Small intestine (tissue), 7 donors: ENCODE measurements at regions not wholly inside any gene's neighbourhood (a gene's known extent, or its start where the extent isn't known, plus 50 kb on each side); places are given as distances from the start of the nearest gene placed in this dataset.
A peak's percentile ranks its signal among the peaks of the same experiment; 100 is the strongest.

ENCODE experiments used
- DNase-seq, 2 donors: peaks; one replicate each; pipeline versions ENCODE4 v3.0.0 to v3.0.0-alpha.2; 2013
- FAIRE-seq: peaks from 2 replicates; lab custom pipeline; 2012; peaks lifted over from hg19 to GRCh38; lab: Jason Lieb, UNC
- H3K27ac ChIP-seq, 3 donors: one replicate each; pipeline ENCODE4 v1.5.1; 2013; ENCODE audit warnings: low read length in 2 of 3, mild to moderate bottlenecking in 2 of 3, control low read depth in 1 of 3, inconsistent platforms in 1 of 3, low read depth in 1 of 3, moderate library complexity in 1 of 3
- H3K27me3 ChIP-seq, 3 donors: one replicate each; pipeline ENCODE4 v1.6.1; 2013; ENCODE audit warnings: low read length in 3 of 3, inconsistent platforms in 1 of 3; ENCODE audit not compliant: control insufficient read depth in 3 of 3, insufficient read depth in 3 of 3
- H3K36me3 ChIP-seq, 3 donors: one replicate each; pipeline ENCODE4 v1.6.1; 2013; ENCODE audit warnings: low read length in 3 of 3, inconsistent platforms in 1 of 3, low read depth in 1 of 3, mild to moderate bottlenecking in 1 of 3, moderate library complexity in 1 of 3; ENCODE audit not compliant: control insufficient read depth in 3 of 3, insufficient read depth in 2 of 3
- H3K4me1 ChIP-seq, 3 donors: one replicate each; pipeline ENCODE4 v1.6.1; 2013; ENCODE audit warnings: low read length in 2 of 3, inconsistent platforms in 1 of 3, low read depth in 1 of 3, mild to moderate bottlenecking in 1 of 3, moderate library complexity in 1 of 3; ENCODE audit not compliant: control insufficient read depth in 3 of 3, insufficient read depth in 2 of 3
- H3K4me3 ChIP-seq, 3 donors: one replicate each; pipeline ENCODE4 v1.5.1; 2013; ENCODE audit warnings: low read length in 3 of 3, control low read depth in 1 of 3, inconsistent platforms in 1 of 3, low read depth in 1 of 3, mild to moderate bottlenecking in 1 of 3, moderate library complexity in 1 of 3
- H3K9me3 ChIP-seq, 2 donors: one replicate each; pipeline ENCODE4 v1.6.1; 2013; ENCODE audit warnings: low read depth in 1 of 2, low read length in 1 of 2; ENCODE audit not compliant: control insufficient read depth in 2 of 2, insufficient read depth in 1 of 2
- WGBS, 3 donors: extraction: QIAGEN DNeasy Blood & Tissue Kit; methylation state at CpG; one replicate each; pipeline ENCODE4 v1.1.7; 2013; 5-methylcytosine and 5-hydroxymethylcytosine counted together
- donor health status: healthy with polysubstance abuse.
- donor health status: control.
- donor health status: control.
- donor health status: Bipolar disorder and iron deficiency.
- donor health status: healthy.

- Histone ChIP-seq H3K36me3 (no peaks in the 10 kb centered on the region), H3K9me3 (peaks cover 0 to 6% of the 10 kb centered on the region in 2 donors), H3K27me3 (no peaks in the 10 kb centered on the region), H3K27ac (peak overlapping the region in 1 of 3 donors; percentile 81), H3K4me3 (no peak overlapping the region), H3K4me1 (no peaks in the 10 kb centered on the region)
- FAIRE-seq (no peak), DNase-seq (no peak)
- WGBS, 3 donors: 58 to 82% (median 63%) methylated on average over 5 of the region's 5 CpGs
Observed at GRCh38 chr5:56686337-56687195, 128.8 kb upstream of the MAP3K1 start.

DNA sequence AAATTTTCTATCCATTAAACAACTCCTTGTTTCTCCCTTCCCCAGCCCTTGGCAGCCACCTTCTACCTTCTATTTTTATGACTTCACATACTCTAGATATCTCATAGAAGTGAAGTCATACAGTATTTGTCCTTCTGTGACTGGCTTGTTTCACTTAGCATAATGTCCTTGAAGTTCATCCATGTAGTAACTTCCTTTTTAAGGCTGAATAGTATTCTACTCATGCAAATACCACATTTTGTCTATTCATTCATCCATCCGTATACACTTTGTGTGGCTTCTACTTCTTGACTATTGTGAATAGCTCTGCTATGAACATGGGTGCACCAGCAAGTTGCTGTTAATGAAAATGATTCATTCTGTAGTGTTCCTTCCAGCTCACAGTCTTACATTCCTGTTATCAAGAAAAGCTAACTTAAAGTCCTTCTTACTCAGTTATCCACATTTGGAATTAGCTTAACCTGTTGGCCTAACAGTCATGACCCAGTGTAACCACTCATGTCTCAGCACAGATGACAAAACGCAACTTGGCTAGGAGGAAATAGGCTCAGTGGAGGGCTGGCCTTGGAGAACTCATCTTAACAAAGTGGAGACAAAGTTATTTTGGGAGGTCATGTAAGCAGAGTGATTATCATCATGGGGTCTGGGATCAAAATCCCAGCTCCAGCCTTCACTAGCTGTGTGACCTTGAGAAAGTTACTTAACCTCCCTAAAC is 129.7 kb upstream of the MAP3K1 start:
- no peak for DNase-seq
- H3K27me3 ChIP-seq: no peaks in the 10 kb centered on the region
- H3K9me3 ChIP-seq: peaks cover 0 to 6% of the 10 kb centered on the region in 2 donors
- peak overlapping the region in 1 of 3 donors; percentile 72 for H3K27ac ChIP-seq
- WGBS, 3 donors: 46 to 56% (median 52%) methylated on average over 2 of the region's 2 CpGs
- no peak for FAIRE-seq
- H3K4me1 ChIP-seq: no peaks in the 10 kb centered on the region
- no peaks in the 10 kb centered on the region for H3K36me3 ChIP-seq
- H3K4me3 ChIP-seq: no peak overlapping the region

DNA sequence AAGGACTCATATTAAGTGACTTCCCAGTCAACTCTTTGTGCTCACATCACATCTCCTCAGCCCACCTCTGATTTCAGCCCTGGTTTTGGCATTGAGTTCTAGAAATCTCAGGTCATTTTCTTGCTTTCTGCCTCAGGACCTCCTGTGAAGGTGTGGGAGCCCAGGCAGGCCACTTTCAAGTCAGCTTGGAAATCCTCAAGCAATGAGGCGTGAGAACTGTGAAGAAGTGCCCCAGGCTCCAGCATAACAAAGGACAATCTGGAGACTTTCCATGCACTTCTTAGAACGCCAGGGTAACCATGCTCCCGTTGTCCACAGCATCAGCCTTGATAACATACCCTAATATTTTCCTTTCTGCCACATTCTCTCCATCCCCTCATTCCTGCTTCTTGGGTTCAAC is 131.2 kb upstream of the MAP3K1 start:
- WGBS, 3 donors: 91 to 93% (median 93%) methylated on average over 3 of the region's 3 CpGs
- H3K4me1 ChIP-seq: no peaks in the 10 kb centered on the region
- no peaks in the 10 kb centered on the region for H3K27me3 ChIP-seq
- H3K4me3 ChIP-seq: no peak overlapping the region
- H3K27ac ChIP-seq: no peak overlapping the region
- peaks cover 0 to 6% of the 10 kb centered on the region in 2 donors for H3K9me3 ChIP-seq
- H3K36me3 ChIP-seq: no peaks in the 10 kb centered on the region
- no peak for DNase-seq
- FAIRE-seq: no peak

- H3K27me3 ChIP-seq: no peaks in the 10 kb centered on the region
- peaks cover 0 to 6% of the 10 kb centered on the region in 2 donors for H3K9me3 ChIP-seq
- DNase-seq (no peak), FAIRE-seq (no peak)
- H3K27ac ChIP-seq: no peak overlapping the region
- no peak overlapping the region for H3K4me3 ChIP-seq
- H3K4me1 ChIP-seq: no peaks in the 10 kb centered on the region
- WGBS, 3 donors: 95% methylated on average over 2 of the region's 2 CpGs
- no peaks in the 10 kb centered on the region for H3K36me3 ChIP-seq
Observed at GRCh38 chr5:56683733-56684132, 131.6 kb upstream of the MAP3K1 start.

DNA sequence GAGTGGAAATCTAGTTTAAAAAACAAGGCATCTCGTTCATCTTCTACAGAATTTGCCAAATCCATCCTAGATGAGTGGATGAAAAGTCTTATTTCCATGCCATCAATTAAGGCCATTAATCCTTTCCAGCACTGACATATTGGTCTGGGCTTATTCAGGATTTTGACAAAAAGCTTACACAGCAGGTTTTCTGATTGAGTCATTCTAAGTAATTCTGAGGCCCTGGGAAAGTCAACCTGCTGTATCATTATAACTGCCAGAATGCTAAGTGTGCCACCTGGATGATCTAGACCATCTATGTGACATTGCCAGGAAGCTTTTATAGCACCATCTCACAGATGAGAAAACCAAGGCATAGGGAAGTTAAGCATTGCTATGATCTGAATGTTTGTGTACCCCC is 132.1 kb upstream of the MAP3K1 start:
- H3K9me3 ChIP-seq: peaks cover 0 to 6% of the 10 kb centered on the region in 2 donors
- no peaks in the 10 kb centered on the region for H3K36me3 ChIP-seq
- FAIRE-seq (no peak), DNase-seq (no peak)
- no peak overlapping the region for H3K4me3 ChIP-seq
- no peaks in the 10 kb centered on the region for H3K27me3 ChIP-seq
- H3K4me1 ChIP-seq: no peaks in the 10 kb centered on the region
- H3K27ac ChIP-seq: no peak overlapping the region
- 93 to 94% (median 94%) methylated on average over 1 of the region's 1 CpG for WGBS, 3 donors

DNA sequence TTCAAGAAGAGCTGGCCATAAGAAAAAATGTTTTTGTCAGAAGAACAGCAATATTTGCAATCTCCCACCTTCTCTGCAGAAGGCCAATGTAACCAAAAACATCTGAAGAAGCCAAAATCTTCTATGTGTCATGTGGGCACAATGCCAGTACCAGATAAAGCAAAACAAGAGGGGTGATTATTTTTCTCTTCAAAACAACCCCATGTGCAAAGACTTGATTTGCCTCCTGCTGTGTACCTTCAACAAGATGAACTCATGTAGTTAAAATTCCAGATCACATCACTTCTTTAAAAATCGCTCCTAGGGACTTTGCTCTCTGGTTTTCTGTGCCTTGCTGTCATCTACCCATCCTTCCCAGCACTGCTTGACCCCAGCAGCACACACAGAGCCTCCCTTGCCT is 134.0 kb upstream of the MAP3K1 start:
- WGBS, 3 donors: 59 to 88% (median 72%) methylated on average over 1 of the region's 1 CpG
- Histone ChIP-seq H3K9me3 (peaks cover 0 to 6% of the 10 kb centered on the region in 2 donors), H3K4me1 (peaks cover 0 to 14% (median 2%) of the 10 kb centered on the region in 3 donors), H3K27ac (no peak overlapping the region), H3K27me3 (no peaks in the 10 kb centered on the region), H3K4me3 (no peak overlapping the region), H3K36me3 (no peaks in the 10 kb centered on the region)
- no peak for FAIRE-seq
- DNase-seq: no peak

- no peak overlapping the region for H3K27ac ChIP-seq
- WGBS, 3 donors: 90 to 92% (median 91%) methylated on average over 2 of the region's 2 CpGs
- FAIRE-seq: no peak
- H3K36me3 ChIP-seq: no peaks in the 10 kb centered on the region
- no peak overlapping the region for H3K4me3 ChIP-seq
- peaks cover 0 to 20% (median 2%) of the 10 kb centered on the region in 3 donors for H3K4me1 ChIP-seq
- no peaks in the 10 kb centered on the region for H3K27me3 ChIP-seq
- no peak for DNase-seq
- peaks cover 0 to 6% of the 10 kb centered on the region in 2 donors for H3K9me3 ChIP-seq
Observed at GRCh38 chr5:56680731-56681130, 134.6 kb upstream of the MAP3K1 start.

DNA sequence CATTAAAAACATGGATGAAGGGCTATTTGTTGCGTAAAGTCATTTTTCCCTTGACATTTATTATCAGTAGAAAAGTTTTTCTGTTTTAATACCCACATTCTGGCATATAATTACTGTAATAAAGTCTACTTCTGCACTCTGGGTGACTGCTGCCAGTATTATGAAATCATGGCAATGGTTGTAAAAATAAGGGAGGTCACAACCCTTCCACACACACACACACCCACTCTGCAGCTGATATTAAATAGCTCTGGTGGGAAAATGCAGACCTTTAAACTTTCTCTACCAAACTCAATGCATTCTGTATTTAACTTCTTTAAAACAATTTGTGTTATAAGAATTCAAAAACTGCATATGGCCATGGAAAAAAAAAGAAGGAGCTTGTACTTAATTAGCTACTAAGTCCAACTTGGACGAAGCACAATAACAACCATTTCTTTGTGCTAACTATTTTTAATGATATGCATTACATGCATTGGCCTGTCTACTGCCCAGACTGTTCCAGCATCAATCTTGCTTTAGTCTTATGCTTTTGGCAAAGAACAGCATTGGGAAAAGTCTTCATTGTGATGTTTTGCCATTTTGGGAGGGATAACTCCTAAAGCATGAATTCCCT is 137.6 kb upstream of the MAP3K1 start:
- Histone ChIP-seq H3K4me1 (peaks cover 2 to 25% (median 3%) of the 10 kb centered on the region in 3 donors), H3K36me3 (no peaks in the 10 kb centered on the region), H3K27me3 (no peaks in the 10 kb centered on the region), H3K27ac (peak overlapping the region in 1 of 3 donors; percentile 9), H3K4me3 (no peak overlapping the region), H3K9me3 (no peaks in the 10 kb centered on the region)
- FAIRE-seq (no peak), DNase-seq (peak; percentile 45 to 65)
- 24 to 51% (median 35%) methylated on average over 2 of the region's 2 CpGs for WGBS, 3 donors
